IMR-90 (cell line): ENCODE measurements at regions not wholly inside any gene's neighbourhood (a gene's known extent, or its start where the extent isn't known, plus 50 kb on each side); places are given as distances from the start of the nearest gene placed in this dataset.

Experiments used
- ATAC-seq: fragments of 200-7000 bp; cut with Tn5 transposase; 2 replicates; pipeline ENCODE4 v1.9.1; 2020; ENCODE audit warnings: low read depth, mild to moderate bottlenecking, moderate library complexity
- BruUV-seq: library from RNA; stranded (reverse); fragments of 400-500 nt; replicated peaks from 2 replicates; lab custom pipeline; 2021; lab: Mats Ljungman, UMichigan
- CTCF ChIA-PET: fragments of 300-600 bp; formaldehyde crosslinking; extraction: SDS; loops from one replicate; lab custom pipeline; 2021; ENCODE audit warnings: antibody characterized with exemption; lab: Yijun Ruan, JAX
- POLR2A ChIA-PET: fragments of 300-600 bp; sonication (Branson Sonifier 250); formaldehyde crosslinking; loops from one replicate; lab custom pipeline; 2022; ENCODE audit warnings: antibody characterized with exemption; ENCODE audit not compliant: unreplicated experiment; lab: Charles Lee
- DNase-seq: peaks from one replicate; pipeline ENCODE4 v3.0.0; 2013
- H2AFZ ChIP-seq: replicated peaks from 2 replicates; pipeline ENCODE3; 2013; ENCODE audit warnings: low read length, mild to moderate bottlenecking; ENCODE audit not compliant: poor library complexity
- H2AK5ac ChIP-seq: 2 replicates; pipeline ENCODE4 v1.6.1; 2013; ENCODE audit warnings: low read depth, low read length, inconsistent platforms
- H2AK9ac ChIP-seq: replicated peaks from 2 replicates; pipeline ENCODE3; 2013; ENCODE audit warnings: mild to moderate bottlenecking, low read depth, low read length, moderate library complexity; ENCODE audit not compliant: poor library complexity
- H2BK120ac ChIP-seq: 2 replicates; pipeline ENCODE4 v1.6.1; 2013; ENCODE audit warnings: low read depth, low read length, inconsistent platforms
- H2BK15ac ChIP-seq: 3 replicates; pipeline ENCODE4 v1.6.1; 2013; ENCODE audit warnings: low read depth, low read length, inconsistent platforms
- H2BK20ac ChIP-seq: 2 replicates; pipeline ENCODE4 v1.6.1; 2013; ENCODE audit warnings: low read depth, mild to moderate bottlenecking, inconsistent platforms, low read length, moderate library complexity
- H2BK5ac ChIP-seq: 2 replicates; pipeline ENCODE4 v1.6.1; 2013; ENCODE audit warnings: mild to moderate bottlenecking, low read depth, low read length, inconsistent platforms; ENCODE audit not compliant: poor library complexity, severe bottlenecking
- H3K14ac ChIP-seq: replicated peaks from 2 replicates; pipeline ENCODE4 v1.6.1; 2013; ENCODE audit warnings: low read depth, low read length, inconsistent platforms
- H3K18ac ChIP-seq: 2 replicates; pipeline ENCODE4 v1.6.1; 2013; ENCODE audit warnings: low read depth, low read length, control low read depth
- H3K23ac ChIP-seq: 2 replicates; pipeline ENCODE4 v1.6.1; 2013; ENCODE audit warnings: low read depth, low read length, inconsistent platforms
- H3K27ac ChIP-seq: 2 replicates; pipeline ENCODE4 v1.5.1; 2013; ENCODE audit warnings: mild to moderate bottlenecking, control low read depth, low read length; ENCODE audit not compliant: insufficient read depth
- H3K27me3 ChIP-seq: 2 replicates; pipeline ENCODE4 v1.6.1; 2013; ENCODE audit warnings: low read length; ENCODE audit not compliant: control insufficient read depth, insufficient read depth
- H3K36me3 ChIP-seq: 2 replicates; pipeline ENCODE4 v1.6.1; 2013; ENCODE audit warnings: low read length, mixed read lengths; ENCODE audit not compliant: control insufficient read depth, insufficient read depth
- H3K4ac ChIP-seq: 2 replicates; pipeline ENCODE4 v1.6.1; 2013; ENCODE audit warnings: low read depth, low read length, inconsistent platforms
- H3K4me1 ChIP-seq: 2 replicates; pipeline ENCODE4 v1.6.1; 2013; ENCODE audit warnings: low read length, mixed read lengths; ENCODE audit not compliant: control insufficient read depth, insufficient read depth
- H3K4me2 ChIP-seq: 2 replicates; pipeline ENCODE4 v1.6.1; 2013; ENCODE audit warnings: low read depth, mild to moderate bottlenecking, control low read depth, low read length, moderate library complexity
- H3K4me3 ChIP-seq: 2 replicates; pipeline ENCODE4 v1.5.1; 2013; ENCODE audit warnings: low read depth, mild to moderate bottlenecking, control low read depth, low read length, moderate library complexity; ENCODE audit not compliant: insufficient read depth
- H3K56ac ChIP-seq: 2 replicates; pipeline ENCODE4 v1.6.1; 2013; ENCODE audit warnings: low read length, inconsistent platforms; ENCODE audit not compliant: insufficient read depth; ENCODE audit errors: extremely low read depth
- H3K79me1 ChIP-seq, 2 experiments: 2 replicates each; pipeline ENCODE4 v1.6.1; 2013; ENCODE audit warnings: low read length in 2 of 2, inconsistent platforms in 1 of 2, low read depth in 1 of 2
- H3K9ac ChIP-seq: 2 replicates; pipeline ENCODE4 v1.6.1; 2013; ENCODE audit warnings: low read depth, low read length, control low read depth
- H3K9me1 ChIP-seq: 2 replicates; pipeline ENCODE4 v1.6.1; 2013; ENCODE audit warnings: low read length, inconsistent platforms; ENCODE audit not compliant: insufficient read depth
- H3K9me3 ChIP-seq: 2 replicates; pipeline ENCODE4 v1.6.1; 2013; ENCODE audit warnings: low read length; ENCODE audit not compliant: control insufficient read depth, insufficient read depth
- H4K20me1 ChIP-seq: 2 replicates; pipeline ENCODE4 v1.6.1; 2013; ENCODE audit warnings: low read length, inconsistent platforms; ENCODE audit not compliant: insufficient read depth
- H4K5ac ChIP-seq: 2 replicates; pipeline ENCODE4 v1.6.1; 2013; ENCODE audit warnings: mild to moderate bottlenecking, low read depth, low read length, control low read depth
- H4K8ac ChIP-seq, 2 experiments: 2 replicates each; pipeline ENCODE4 v1.6.1; 2013; ENCODE audit warnings: low read depth in 2 of 2, low read length in 2 of 2, control low read depth in 1 of 2, inconsistent platforms in 1 of 2
- H4K91ac ChIP-seq: 2 replicates; pipeline ENCODE4 v1.6.1; 2013; ENCODE audit warnings: low read depth, low read length, inconsistent platforms; ENCODE audit not compliant: insufficient read depth
- CEBPB ChIP-seq: IDR thresholded peaks from 2 replicates; pipeline ENCODE4 v1.6.1; 2012; ENCODE audit warnings: low read depth, low read length, improper control_type of control experiment
- MAFK ChIP-seq: IDR thresholded peaks from 2 replicates; pipeline ENCODE4 v1.6.1; 2012; ENCODE audit warnings: low read depth, low read length, improper control_type of control experiment
- MAZ ChIP-seq: IDR thresholded peaks from 2 replicates; pipeline ENCODE4 v1.6.1; 2012; ENCODE audit warnings: low read depth, mild to moderate bottlenecking, low read length, improper control_type of control experiment, moderate library complexity, borderline replicate concordance
- POLR2A ChIP-seq: IDR thresholded peaks from 2 replicates; pipeline ENCODE4 v1.6.1; 2012; ENCODE audit warnings: mild to moderate bottlenecking, low read depth, low read length
- RAD21 ChIP-seq: IDR thresholded peaks from 2 replicates; pipeline ENCODE4 v1.6.1; 2012; ENCODE audit warnings: low read length, improper control_type of control experiment
- WGBS, 2 experiments: methylation state at CpG; one replicate each; pipeline versions ENCODE4 v1.1.5 to v1.1.7; 2013; ENCODE audit warnings: missing lambda C conversion rate in 2 of 2; ENCODE audit not compliant: insufficient read length in 1 of 2; ENCODE audit errors: extremely low coverage in 2 of 2; 5-methylcytosine and 5-hydroxymethylcytosine counted together
- dilution Hi-C: fragments of 300-500 bp; cut with HindIII; formaldehyde crosslinking; loops from one replicate; pipeline ENCODE4 v1.14.3; 2018; ENCODE audit warnings: low sequenced_read_pairs; ENCODE audit not compliant: unreplicated experiment
- in situ Hi-C: fragments of 300-500 bp; cut with MboI; formaldehyde crosslinking; loops from 3 replicates; pipeline ENCODE4 v1.14.3; 2019; ENCODE audit warnings: low sequenced_read_pairs, inconsistent platforms, mixed read lengths
- intact Hi-C: fragments of 100-400 bp; cut with micrococcal nuclease; formaldehyde crosslinking; loops from 2 replicates; pipeline ENCODE4 v1.10.0; 2022
- TF ChIP-seq, protein P1 (sequence below): fragments of 150-350 bp; IDR thresholded peaks from 2 replicates; pipeline ENCODE4 v1.6.1; 2017; ENCODE audit warnings: mild to moderate bottlenecking, antibody characterized with exemption, low read length, low read depth

DNA sequence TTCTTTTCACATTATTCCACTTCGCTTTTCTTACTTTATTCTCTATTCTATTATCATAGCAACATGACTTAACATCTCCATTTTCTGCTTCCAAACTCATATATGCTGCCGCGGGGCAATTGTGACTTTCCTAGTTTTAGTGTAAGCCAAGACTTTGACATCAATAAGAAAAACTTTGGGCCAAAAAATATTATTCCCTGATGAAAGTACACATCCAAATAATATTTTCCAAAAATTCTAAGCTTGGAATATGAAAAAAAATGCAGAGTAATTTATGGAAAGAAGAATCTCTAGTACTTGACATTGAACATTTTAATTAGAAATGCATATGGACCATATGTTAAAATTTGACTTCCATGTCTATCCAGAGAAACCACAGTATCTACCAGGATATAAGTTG is 995.1 kb upstream of the INTU start:
- no peak overlapping the region for H3K4me2 ChIP-seq
- H3K27ac ChIP-seq = no peak overlapping the region
- H3K23ac ChIP-seq = no peak overlapping the region
- H4K5ac ChIP-seq = no peak overlapping the region
- intact Hi-C loops (no loop called here), dilution Hi-C loops (no loop called here), in situ Hi-C loops (no loop called here)
- H3K36me3 ChIP-seq = no peaks in the 10 kb centered on the region
- no peak overlapping the region for H3K56ac ChIP-seq
- no TSS peak for BruUV-seq
- H2AFZ ChIP-seq = no peak overlapping the region
- DNase-seq (no peak), ATAC-seq (no peak)
- H3K14ac ChIP-seq = no peak overlapping the region
- no peaks in the 10 kb centered on the region for H3K9me1 ChIP-seq
- no peak overlapping the region for H4K91ac ChIP-seq
- H2AK5ac ChIP-seq = no peak overlapping the region
- no peak overlapping the region for H3K18ac ChIP-seq
- POLR2A ChIA-PET = no interaction called here
- no peaks in the 10 kb centered on the region for H3K9me3 ChIP-seq
- H2BK20ac ChIP-seq = no peak overlapping the region
- H2BK120ac ChIP-seq = no peak overlapping the region
- H2BK5ac ChIP-seq = no peak overlapping the region
- no peak overlapping the region for H2BK15ac ChIP-seq
- no peak overlapping the region for H2AK9ac ChIP-seq
- H3K4ac ChIP-seq = no peak overlapping the region
- no peaks in the 10 kb centered on the region for H3K4me1 ChIP-seq
- TF ChIP-seq MAZ (no peak), MAFK (no peak), POLR2A (no peak), CEBPB (no peak), RAD21 (no peak)
- TF ChIP-seq, protein P1, sequence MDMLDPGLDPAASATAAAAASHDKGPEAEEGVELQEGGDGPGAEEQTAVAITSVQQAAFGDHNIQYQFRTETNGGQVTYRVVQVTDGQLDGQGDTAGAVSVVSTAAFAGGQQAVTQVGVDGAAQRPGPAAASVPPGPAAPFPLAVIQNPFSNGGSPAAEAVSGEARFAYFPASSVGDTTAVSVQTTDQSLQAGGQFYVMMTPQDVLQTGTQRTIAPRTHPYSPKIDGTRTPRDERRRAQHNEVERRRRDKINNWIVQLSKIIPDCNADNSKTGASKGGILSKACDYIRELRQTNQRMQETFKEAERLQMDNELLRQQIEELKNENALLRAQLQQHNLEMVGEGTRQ = no peak
- CTCF ChIA-PET = no interaction called here
- H3K9ac ChIP-seq = no peak overlapping the region
- WGBS, 2 experiments = 100% methylated on average over 1 of the region's 3 CpGs; no CpG with 5 or more reads in 1 of the 2 experiments
- no peaks in the 10 kb centered on the region for H4K20me1 ChIP-seq
- H4K8ac ChIP-seq = no peak overlapping the region
- no peaks in the 10 kb centered on the region for H3K27me3 ChIP-seq
- H3K4me3 ChIP-seq = no peak overlapping the region
- H3K79me1 ChIP-seq = no peaks in the 10 kb centered on the region
